GM18951 (cell line): ENCODE measurements at regions not wholly inside any gene's neighbourhood (a gene's known extent, or its start where the extent isn't known, plus 50 kb on each side); places are given as distances from the start of the nearest gene placed in this dataset.
"Not testable (repeated sequence)": the region's sequence is repeated elsewhere in the genome, so short reads cannot be mapped to it uniquely, and the experiment has no call there.

Experiments
- POLR2A ChIP-seq: IDR thresholded peaks from 4 replicates; pipeline ENCODE4 v1.6.1; 2011; ENCODE audit warnings: mild to moderate bottlenecking; ENCODE audit not compliant: insufficient read length, insufficient read depth; ENCODE audit errors: extremely low read depth
- in situ Hi-C: fragments of 300-500 bp; cut with MboI; formaldehyde crosslinking; loops from one replicate; pipeline ENCODE4 v1.12.0; 2022; ENCODE audit warnings: low sequenced_read_pairs, mixed read lengths, inconsistent platforms; ENCODE audit not compliant: unreplicated experiment

GRCh38 chr2:17136877-17137276 is 381.4 kb downstream of the RAD51AP2 start:
- TF ChIP-seq POLR2A = no peak
- in situ Hi-C loops = no loop called here

GRCh38 chr2:17136231-17136630 is 382.0 kb downstream of the RAD51AP2 start:
- in situ Hi-C loops = no loop called here
- no peak for TF ChIP-seq POLR2A

- no peak for TF ChIP-seq POLR2A
- in situ Hi-C loops = no loop called here
Measured at GRCh38 chr2:17135619-17136018, 382.6 kb downstream of the RAD51AP2 start.

GRCh38 chr2:17133052-17133671 is 385.1 kb downstream of the RAD51AP2 start:
- no peak for TF ChIP-seq POLR2A
- in situ Hi-C loops = no loop called here

GRCh38 chr2:17130627-17131026 is 387.6 kb downstream of the RAD51AP2 start:
- in situ Hi-C loops = not testable (repeated sequence)

GRCh38 chr2:17125989-17126620 is 392.1 kb downstream of the RAD51AP2 start:
- in situ Hi-C loops = no loop called here
- TF ChIP-seq POLR2A = no peak

GRCh38 chr2:17124575-17125318 is 393.5 kb downstream of the RAD51AP2 start:
- in situ Hi-C loops = no loop called here

GRCh38 chr2:17122887-17123501 is 395.2 kb downstream of the RAD51AP2 start:
- in situ Hi-C loops = no loop called here
- TF ChIP-seq POLR2A = no peak

More at GRCh38 chr2:17124575-17125318, 393.5 kb downstream of the RAD51AP2 start:
- TF ChIP-seq POLR2A = no peak

- in situ Hi-C loops = no loop called here
- no peak for TF ChIP-seq POLR2A
Measured at GRCh38 chr2:17115466-17115865, 402.8 kb downstream of the RAD51AP2 start.

- no peak for TF ChIP-seq POLR2A
Measured at GRCh38 chr2:17115042-17115441, 403.2 kb downstream of the RAD51AP2 start.

GRCh38 chr2:17107871-17108270 is 410.4 kb downstream of the RAD51AP2 start:
- TF ChIP-seq POLR2A = no peak
- in situ Hi-C loops = no loop called here

More at GRCh38 chr2:17115042-17115441, 403.2 kb downstream of the RAD51AP2 start:
- in situ Hi-C loops = no loop called here

GRCh38 chr2:17107151-17107550 is 411.1 kb downstream of the RAD51AP2 start:
- no peak for TF ChIP-seq POLR2A
- in situ Hi-C loops = no loop called here

- in situ Hi-C loops = no loop called here
Measured at GRCh38 chr2:17106418-17106817, 411.8 kb downstream of the RAD51AP2 start.

GRCh38 chr2:17104454-17104853 is 413.8 kb downstream of the RAD51AP2 start:
- no peak for TF ChIP-seq POLR2A
- in situ Hi-C loops = no loop called here

More at GRCh38 chr2:17106418-17106817, 411.8 kb downstream of the RAD51AP2 start:
- no peak for TF ChIP-seq POLR2A

GRCh38 chr2:17101596-17101995 is 416.6 kb downstream of the RAD51AP2 start:
- no peak for TF ChIP-seq POLR2A
- in situ Hi-C loops = no loop called here
